CD14-positive monocyte (primary cell): ENCODE measurements at regions not wholly inside any gene's neighbourhood (a gene's known extent, or its start where the extent isn't known, plus 50 kb on each side); places are given as distances from the start of the nearest gene placed in this dataset.

ENCODE experiments used
- DNase-seq, 3 donors: peaks; one replicate each; pipeline ENCODE4 v3.0.0-alpha.2; 2011 to 2022
- H2AFZ ChIP-seq: 2 replicates; pipeline ENCODE4 v1.6.0; 2012; ENCODE audit warnings: mild to moderate bottlenecking, low read depth, low read length, inconsistent platforms; ENCODE audit not compliant: insufficient read depth, poor library complexity, severe bottlenecking
- H3K27ac ChIP-seq, 2 donors: 1 replicate in 1 of 2; 2 replicates in 1 of 2; pipeline ENCODE4 v1.5.1; 2012 to 2013; ENCODE audit warnings: low read length in 2 of 2, control low read depth in 1 of 2, inconsistent platforms in 1 of 2, low read depth in 1 of 2, mild to moderate bottlenecking in 1 of 2
- H3K27me3 ChIP-seq, 2 donors: one replicate each; pipeline versions ENCODE4 v1.6.0 to v1.6.1; 2011 to 2013; ENCODE audit warnings: low read length in 2 of 2; ENCODE audit not compliant: control insufficient read depth in 2 of 2, insufficient read depth in 2 of 2
- H3K36me3 ChIP-seq, 2 donors: replicated peaks in 1 of 2; 1 replicate in 1 of 2; 2 replicates in 1 of 2; pipeline versions ENCODE4 v1.5.1 to v1.6.1; 2012 to 2013; ENCODE audit warnings: low read length in 2 of 2, control low read depth in 1 of 2, inconsistent platforms in 1 of 2, mild to moderate bottlenecking in 1 of 2; ENCODE audit not compliant: insufficient read depth in 2 of 2, control insufficient read depth in 1 of 2
- H3K4me1 ChIP-seq, 2 donors: 1 replicate in 1 of 2; 2 replicates in 1 of 2; pipeline versions ENCODE4 v1.5.1 to v1.6.1; 2012 to 2013; ENCODE audit warnings: low read length in 2 of 2, control low read depth in 1 of 2, inconsistent platforms in 1 of 2, mild to moderate bottlenecking in 1 of 2, moderate library complexity in 1 of 2; ENCODE audit not compliant: insufficient read depth in 2 of 2, control insufficient read depth in 1 of 2
- H3K4me2 ChIP-seq: replicated peaks from 2 replicates; pipeline ENCODE3; 2012; ENCODE audit warnings: low read length, moderate library complexity, mild to moderate bottlenecking; ENCODE audit not compliant: poor library complexity, severe bottlenecking; ENCODE audit errors: extremely low read depth
- H3K4me3 ChIP-seq, 3 experiments: fragments of 200-600 bp in 1 of 3; sonication (generic) in 1 of 3; replicated peaks in 1 of 3; 1 replicate in 2 of 3; 2 replicates in 1 of 3; pipeline ENCODE4 v1.5.1; 2011 to 2013; ENCODE audit warnings: low read length in 3 of 3, mild to moderate bottlenecking in 3 of 3, control low read depth in 2 of 3, low read depth in 2 of 3, inconsistent platforms in 1 of 3, moderate library complexity in 1 of 3
- H3K79me2 ChIP-seq: 2 replicates; pipeline ENCODE4 v1.6.0; 2012; ENCODE audit warnings: mild to moderate bottlenecking, control low read depth, inconsistent platforms, low read length, moderate library complexity; ENCODE audit not compliant: insufficient read depth
- H3K9ac ChIP-seq: 2 replicates; pipeline ENCODE4 v1.6.0; 2017; ENCODE audit warnings: low read length, mild to moderate bottlenecking; ENCODE audit not compliant: insufficient read depth, poor library complexity, severe bottlenecking
- H3K9me3 ChIP-seq, 2 donors: replicated peaks in 1 of 2; 1 replicate in 1 of 2; 2 replicates in 1 of 2; pipeline versions ENCODE4 v1.5.1 to v1.6.1; 2012 to 2013; ENCODE audit warnings: low read length in 2 of 2, control low read depth in 1 of 2; ENCODE audit not compliant: control insufficient read depth in 1 of 2, insufficient read depth in 1 of 2
- H4K20me1 ChIP-seq: 2 replicates; pipeline ENCODE4 v1.6.0; 2012; ENCODE audit warnings: mild to moderate bottlenecking, low read length, control low read depth, moderate library complexity; ENCODE audit not compliant: insufficient read depth
- H3K27ac Mint-ChIP-seq, 7 donors: one replicate each; pipeline ENCODE4 v1.8.0; 2020; ENCODE audit warnings: mild to moderate bottlenecking in 7 of 7, mixed read lengths in 7 of 7, moderate library complexity in 6 of 7, inconsistent platforms in 2 of 7
- H3K27me3 Mint-ChIP-seq, 3 donors: one replicate each; pipeline ENCODE4 v1.8.0; 2021 to 2022; ENCODE audit warnings: low read depth in 3 of 3, mild to moderate bottlenecking in 3 of 3, mixed read lengths in 3 of 3, moderate library complexity in 3 of 3, inconsistent platforms in 1 of 3
- H3K36me3 Mint-ChIP-seq, 2 donors: one replicate each; pipeline ENCODE4 v1.8.0; 2020; ENCODE audit warnings: mixed read lengths in 2 of 2, inconsistent platforms in 1 of 2, mild to moderate bottlenecking in 1 of 2
- H3K4me1 Mint-ChIP-seq: one replicate; pipeline ENCODE4 v1.8.0; 2020; ENCODE audit warnings: mild to moderate bottlenecking, mixed read lengths
- H3K4me3 Mint-ChIP-seq, 2 donors: one replicate each; pipeline ENCODE4 v1.8.0; 2020; ENCODE audit warnings: mild to moderate bottlenecking in 2 of 2, mixed read lengths in 2 of 2, moderate library complexity in 1 of 2
- H3K9me3 Mint-ChIP-seq, 7 donors: one replicate each; pipeline ENCODE4 v1.8.0; 2020 to 2022; ENCODE audit warnings: mixed read lengths in 7 of 7, mild to moderate bottlenecking in 6 of 7, moderate library complexity in 6 of 7, inconsistent platforms in 2 of 7
- CTCF ChIP-seq: fragments of 200-600 bp; IDR thresholded peaks from one replicate; pipeline ENCODE4 v1.8.0; 2022; ENCODE audit warnings: antibody characterized with exemption, mild to moderate bottlenecking
- WGBS: methylation state at CpG from one replicate; pipeline ENCODE4 v1.1.5; 2013; ENCODE audit warnings: missing lambda C conversion rate; ENCODE audit not compliant: insufficient coverage; 5-methylcytosine and 5-hydroxymethylcytosine counted together
- intact Hi-C, 2 donors: fragments of 100-400 bp; cut with micrococcal nuclease; formaldehyde crosslinking; loops; one replicate each; pipeline versions ENCODE4 v1.15.0 to v1.15.1; 2023

- no peak for TF ChIP-seq CTCF
- whole genome bisulfite sequencing: 85% methylated on average over 4 of the region's 4 CpGs
- Histone ChIP-seq H3K79me2 (no peaks in the 10 kb centered on the region), H3K9ac (no peak overlapping the region), H3K9me3 (no peaks in the 10 kb centered on the region), H3K27ac (no peak overlapping the region), H3K4me1 (peaks cover 9 to 12% of the 10 kb centered on the region in 2 donors), H2AFZ (no peak overlapping the region), H3K4me2 (no peak overlapping the region), H3K36me3 (no peaks in the 10 kb centered on the region), H3K4me3 (no peak overlapping the region), H3K27me3 (peaks cover 0 to 3% of the 10 kb centered on the region in 2 donors), H4K20me1 (no peaks in the 10 kb centered on the region)
- intact Hi-C loops: no loop called here
- peaks cover 0 to 2% (median 0%) of the 10 kb centered on the region in 7 donors for H3K9me3 Mint-ChIP-seq
- H3K4me1 Mint-ChIP-seq: peaks cover 12% of the 10 kb centered on the region
- no peak overlapping the region for H3K27ac Mint-ChIP-seq
- H3K4me3 Mint-ChIP-seq: no peak overlapping the region
- H3K36me3 Mint-ChIP-seq: no peaks in the 10 kb centered on the region
- H3K27me3 Mint-ChIP-seq: peaks cover 10 to 20% (median 18%) of the 10 kb centered on the region in 3 donors
- DNase-seq: no peak
These were observed 283.4 kb upstream of the PARD3B start for GRCh38 chr2:204261846-204262245.

DNA sequence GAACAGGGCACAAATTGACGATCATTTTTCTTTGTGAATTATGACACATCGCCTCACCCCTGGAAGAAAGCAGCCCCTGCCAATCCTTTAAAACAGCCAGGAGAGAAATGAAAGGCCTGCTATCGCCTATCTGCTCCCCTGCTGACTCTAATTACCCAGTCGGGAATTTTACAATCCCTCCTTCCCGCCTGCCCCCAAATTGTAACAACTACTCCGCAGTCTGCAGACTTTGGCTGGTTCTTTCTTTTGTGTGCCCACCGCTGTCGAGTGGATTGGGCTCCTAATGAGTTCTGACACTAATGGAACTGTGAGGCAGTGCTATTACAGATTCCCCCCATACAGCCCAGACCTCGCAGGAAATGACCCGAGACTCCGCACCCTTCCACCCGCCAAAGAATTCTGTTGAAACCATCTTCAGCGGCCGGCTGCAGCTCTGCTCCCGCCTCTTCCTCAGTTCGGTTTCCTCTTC lies 281.2 kb upstream of the PARD3B start:
- intact Hi-C loops: no loop called here
- no peak overlapping the region for H2AFZ ChIP-seq
- no peak overlapping the region for H3K4me3 ChIP-seq
- peaks cover 10 to 18% (median 18%) of the 10 kb centered on the region in 3 donors for H3K27me3 Mint-ChIP-seq
- no peak overlapping the region for H3K9ac ChIP-seq
- no peaks in the 10 kb centered on the region for H3K9me3 ChIP-seq
- peak overlapping the region in 1 of 2 donors; percentile 43 for H3K4me3 Mint-ChIP-seq
- H3K27ac ChIP-seq: no peak overlapping the region
- TF ChIP-seq CTCF: no peak
- H4K20me1 ChIP-seq: no peaks in the 10 kb centered on the region
- H3K4me1 Mint-ChIP-seq: peaks cover 5% of the 10 kb centered on the region
- no peaks in the 10 kb centered on the region for H3K36me3 ChIP-seq
- peaks cover 0 to 3% of the 10 kb centered on the region in 2 donors for H3K27me3 ChIP-seq
- H3K4me2 ChIP-seq: no peak overlapping the region
- DNase-seq: no peak
- H3K4me1 ChIP-seq: no peaks in the 10 kb centered on the region
- no peaks in the 10 kb centered on the region for H3K79me2 ChIP-seq
- H3K36me3 Mint-ChIP-seq: no peaks in the 10 kb centered on the region
- peaks cover 0 to 3% (median 0%) of the 10 kb centered on the region in 7 donors for H3K9me3 Mint-ChIP-seq
- WGBS: 79% methylated on average over 6 of the region's 16 CpGs
- no peak overlapping the region for H3K27ac Mint-ChIP-seq
